Tibial nerve (tissue), 4 donors: ENCODE measurements at regions not wholly inside any gene's neighbourhood (a gene's known extent, or its start where the extent isn't known, plus 50 kb on each side); places are given as distances from the start of the nearest gene placed in this dataset.
A peak's percentile ranks its signal among the peaks of the same experiment; 100 is the strongest.

Experiments
- DNase-seq, 2 donors: peaks; one replicate each; pipeline ENCODE4 v3.0.0-alpha.2; 2019; ENCODE audit warnings: low spot score in 2 of 2
- H3K27ac ChIP-seq, 4 donors: fragments of 200-600 bp; sonication (generic) in 3 of 4; one replicate each; pipeline ENCODE4 v1.5.1; 2017 to 2019; ENCODE audit warnings: mild to moderate bottlenecking in 1 of 4
- H3K27me3 ChIP-seq, 2 donors: fragments of 200-600 bp; sonication (generic) in 1 of 2; one replicate each; pipeline versions ENCODE4 v1.5.1 to v1.6.0; 2017 to 2019
- H3K36me3 ChIP-seq, 3 donors: fragments of 200-600 bp; sonication (generic); one replicate each; pipeline ENCODE4 v1.5.1; 2018 to 2019
- H3K4me1 ChIP-seq, 4 donors: fragments of 200-600 bp; sonication (generic) in 3 of 4; one replicate each; pipeline ENCODE4 v1.5.1; 2017 to 2019
- H3K4me3 ChIP-seq, 4 donors: fragments of 200-600 bp; sonication (generic) in 3 of 4; one replicate each; pipeline ENCODE4 v1.5.1; 2017 to 2019; ENCODE audit warnings: mild to moderate bottlenecking in 1 of 4, moderate library complexity in 1 of 4
- H3K9me3 ChIP-seq, 4 donors: fragments of 200-600 bp; sonication (generic) in 3 of 4; one replicate each; pipeline ENCODE4 v1.5.1; 2017 to 2019
- EP300 ChIP-seq, 2 donors: sonication (generic); formaldehyde crosslinking; IDR thresholded peaks; one replicate each; pipeline ENCODE4 v1.6.1; 2017; ENCODE audit warnings: antibody characterized with exemption in 2 of 2, mild to moderate bottlenecking in 1 of 2
- POLR2A ChIP-seq, 2 donors: fragments of 450-650 bp; IDR thresholded peaks; one replicate each; pipeline ENCODE4 v1.6.1; 2017; ENCODE audit warnings: antibody characterized with exemption in 2 of 2, mild to moderate bottlenecking in 2 of 2, moderate library complexity in 2 of 2
- WGBS, 2 donors: methylation state at CpG; one replicate each; pipeline ENCODE4 v1.1.5; 2018; 5-methylcytosine and 5-hydroxymethylcytosine counted together
- TF ChIP-seq, protein P1 (sequence below), 5 experiments: fragments of 200-600 bp in 3 of 5; fragments of 450-650 bp in 2 of 5; sonication (generic) in 3 of 5; IDR thresholded peaks; one replicate each; pipeline ENCODE4 v1.5.1; 2016 to 2019; ENCODE audit warnings: antibody characterized with exemption in 5 of 5, mild to moderate bottlenecking in 3 of 5, moderate library complexity in 2 of 5

DNA sequence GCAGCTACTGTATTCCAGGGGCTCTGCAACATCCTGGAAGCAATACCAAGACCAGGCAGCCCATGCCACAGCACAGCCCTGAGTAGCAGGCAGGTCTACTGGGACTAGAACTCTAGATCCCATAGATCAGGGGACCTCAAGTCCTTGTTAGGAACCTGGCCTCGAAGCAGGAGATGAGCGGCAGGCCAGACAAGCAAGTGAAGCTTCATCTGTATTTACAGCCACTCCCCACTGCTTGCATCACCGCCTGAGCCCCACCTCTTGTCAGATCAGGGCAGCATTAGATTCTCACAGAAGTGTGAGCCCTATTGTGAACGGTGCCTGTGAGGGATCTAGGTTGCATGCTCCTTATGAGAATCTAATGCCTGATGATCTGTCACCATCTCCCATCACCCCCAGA is 295.7 kb upstream of the TNRC6C start:
- WGBS, 2 donors = 86 to 92% methylated on average over 4 of the region's 4 CpGs
- Histone ChIP-seq H3K36me3 (no peaks in the 10 kb centered on the region), H3K27ac (no peak overlapping the region), H3K4me3 (no peak overlapping the region), H3K4me1 (no peaks in the 10 kb centered on the region), H3K27me3 (no peaks in the 10 kb centered on the region), H3K9me3 (peaks cover 0 to 13% (median 0%) of the 10 kb centered on the region in 4 donors)
- DNase-seq = no peak
- TF ChIP-seq EP300 (IDR thresholded peaks at IDR 0.05) (no peak), POLR2A (IDR thresholded peaks at IDR 0.05) (no peak)
- TF ChIP-seq, protein P1, sequence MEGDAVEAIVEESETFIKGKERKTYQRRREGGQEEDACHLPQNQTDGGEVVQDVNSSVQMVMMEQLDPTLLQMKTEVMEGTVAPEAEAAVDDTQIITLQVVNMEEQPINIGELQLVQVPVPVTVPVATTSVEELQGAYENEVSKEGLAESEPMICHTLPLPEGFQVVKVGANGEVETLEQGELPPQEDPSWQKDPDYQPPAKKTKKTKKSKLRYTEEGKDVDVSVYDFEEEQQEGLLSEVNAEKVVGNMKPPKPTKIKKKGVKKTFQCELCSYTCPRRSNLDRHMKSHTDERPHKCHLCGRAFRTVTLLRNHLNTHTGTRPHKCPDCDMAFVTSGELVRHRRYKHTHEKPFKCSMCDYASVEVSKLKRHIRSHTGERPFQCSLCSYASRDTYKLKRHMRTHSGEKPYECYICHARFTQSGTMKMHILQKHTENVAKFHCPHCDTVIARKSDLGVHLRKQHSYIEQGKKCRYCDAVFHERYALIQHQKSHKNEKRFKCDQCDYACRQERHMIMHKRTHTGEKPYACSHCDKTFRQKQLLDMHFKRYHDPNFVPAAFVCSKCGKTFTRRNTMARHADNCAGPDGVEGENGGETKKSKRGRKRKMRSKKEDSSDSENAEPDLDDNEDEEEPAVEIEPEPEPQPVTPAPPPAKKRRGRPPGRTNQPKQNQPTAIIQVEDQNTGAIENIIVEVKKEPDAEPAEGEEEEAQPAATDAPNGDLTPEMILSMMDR (IDR thresholded peaks at IDR 0.05) = no peak

DNA sequence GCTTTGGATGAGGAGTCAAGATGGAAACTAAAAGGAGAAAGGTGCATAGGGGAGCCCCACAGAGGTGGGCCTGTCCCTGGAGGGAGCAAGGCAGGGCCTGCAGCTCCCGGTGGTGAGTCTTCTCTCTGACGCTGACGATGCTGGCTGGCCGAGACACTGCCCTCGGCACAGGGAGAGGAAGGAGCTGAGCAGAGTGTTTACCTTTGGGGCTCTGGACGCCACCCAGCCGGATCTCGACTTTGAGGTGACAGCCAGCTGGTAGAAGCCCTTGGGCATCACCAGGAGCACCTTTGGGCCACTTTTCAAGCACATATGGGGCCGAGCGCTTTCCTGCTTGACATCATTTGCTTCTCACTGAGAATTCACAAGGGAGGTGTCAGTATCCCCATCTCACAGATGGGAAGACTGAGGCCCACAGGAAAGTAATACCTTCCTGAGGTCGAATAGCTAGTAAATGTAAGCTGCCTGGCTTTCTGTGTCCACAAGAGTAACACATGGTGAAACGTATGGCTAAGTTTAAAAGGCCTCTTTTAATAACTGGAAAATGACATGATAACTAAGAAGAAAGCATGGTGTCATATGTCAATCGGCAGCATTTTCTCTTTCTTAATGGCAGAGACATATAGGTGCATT is 294.3 kb upstream of the TNRC6C start:
- H3K27me3 ChIP-seq = no peaks in the 10 kb centered on the region
- no peak for TF ChIP-seq POLR2A (IDR thresholded peaks at IDR 0.05)
- TF ChIP-seq, protein P1 (IDR thresholded peaks at IDR 0.05) = no peak
- TF ChIP-seq EP300 (IDR thresholded peaks at IDR 0.05) = no peak
- 88 to 90% methylated on average over 13 of the region's 13 CpGs for WGBS, 2 donors
- peaks cover 0 to 14% (median 4%) of the 10 kb centered on the region in 4 donors for H3K9me3 ChIP-seq
- H3K36me3 ChIP-seq = no peaks in the 10 kb centered on the region
- no peak for DNase-seq
- H3K4me3 ChIP-seq = no peak overlapping the region
- H3K27ac ChIP-seq = no peak overlapping the region
- H3K4me1 ChIP-seq = no peaks in the 10 kb centered on the region

DNA sequence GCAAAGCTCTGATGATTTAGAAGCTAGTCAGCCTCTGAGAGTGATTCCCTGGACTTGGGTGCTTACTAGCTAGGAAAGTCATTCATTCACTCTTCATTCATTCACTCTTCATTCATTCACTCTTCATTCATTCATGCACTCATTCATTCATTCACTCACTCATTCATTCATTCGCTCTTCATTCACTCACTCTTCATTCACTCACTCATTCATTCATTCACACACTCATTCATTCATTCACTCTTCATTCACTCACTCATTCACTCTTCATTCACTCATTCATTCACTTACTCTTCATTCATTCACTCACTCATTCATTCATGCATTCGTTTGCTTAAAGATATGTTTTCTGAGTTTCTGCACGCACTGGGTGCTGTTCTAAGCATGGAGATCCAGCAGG is 292.7 kb upstream of the TNRC6C start:
- Histone ChIP-seq H3K27ac (no peak overlapping the region), H3K4me1 (no peaks in the 10 kb centered on the region), H3K36me3 (no peaks in the 10 kb centered on the region), H3K9me3 (peaks cover 0 to 20% (median 4%) of the 10 kb centered on the region in 4 donors), H3K27me3 (no peaks in the 10 kb centered on the region), H3K4me3 (no peak overlapping the region)
- 81 to 87% methylated on average over 3 of the region's 3 CpGs for WGBS, 2 donors
- no peak for TF ChIP-seq POLR2A (IDR thresholded peaks at IDR 0.05)
- TF ChIP-seq EP300 (IDR thresholded peaks at IDR 0.05) = no peak
- TF ChIP-seq, protein P1 (IDR thresholded peaks at IDR 0.05) = no peak
- DNase-seq = no peak

DNA sequence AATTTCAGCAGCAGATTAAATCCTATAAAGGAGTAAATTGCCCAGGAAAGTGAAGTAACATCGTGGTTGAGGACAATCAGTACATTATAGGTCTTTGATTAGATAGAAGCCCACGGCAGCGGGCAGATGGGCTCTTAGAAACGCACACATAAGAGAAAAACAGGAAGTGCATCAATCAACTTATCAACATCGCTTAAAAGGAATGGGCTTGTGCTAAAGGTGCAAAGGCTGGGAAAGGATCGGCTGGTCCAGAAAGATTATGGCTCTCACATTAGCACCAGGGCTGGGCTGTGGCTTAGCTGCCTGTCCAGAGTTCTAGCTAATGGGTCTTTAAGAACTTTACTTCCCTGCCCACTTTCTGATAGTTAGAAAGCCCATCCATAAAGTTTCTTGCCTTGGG is 292.0 kb upstream of the TNRC6C start:
- WGBS, 2 donors = 43 to 48% methylated on average over 6 of the region's 6 CpGs
- H3K4me3 ChIP-seq = no peak overlapping the region
- no peak for DNase-seq
- no peak overlapping the region for H3K27ac ChIP-seq
- TF ChIP-seq, protein P1 (IDR thresholded peaks at IDR 0.05) = no peak
- TF ChIP-seq POLR2A (IDR thresholded peaks at IDR 0.05) (no peak), EP300 (IDR thresholded peaks at IDR 0.05) (no peak)
- H3K4me1 ChIP-seq = no peaks in the 10 kb centered on the region
- H3K36me3 ChIP-seq = no peaks in the 10 kb centered on the region
- H3K27me3 ChIP-seq = no peaks in the 10 kb centered on the region
- H3K9me3 ChIP-seq = peaks cover 0 to 20% (median 4%) of the 10 kb centered on the region in 4 donors

DNA sequence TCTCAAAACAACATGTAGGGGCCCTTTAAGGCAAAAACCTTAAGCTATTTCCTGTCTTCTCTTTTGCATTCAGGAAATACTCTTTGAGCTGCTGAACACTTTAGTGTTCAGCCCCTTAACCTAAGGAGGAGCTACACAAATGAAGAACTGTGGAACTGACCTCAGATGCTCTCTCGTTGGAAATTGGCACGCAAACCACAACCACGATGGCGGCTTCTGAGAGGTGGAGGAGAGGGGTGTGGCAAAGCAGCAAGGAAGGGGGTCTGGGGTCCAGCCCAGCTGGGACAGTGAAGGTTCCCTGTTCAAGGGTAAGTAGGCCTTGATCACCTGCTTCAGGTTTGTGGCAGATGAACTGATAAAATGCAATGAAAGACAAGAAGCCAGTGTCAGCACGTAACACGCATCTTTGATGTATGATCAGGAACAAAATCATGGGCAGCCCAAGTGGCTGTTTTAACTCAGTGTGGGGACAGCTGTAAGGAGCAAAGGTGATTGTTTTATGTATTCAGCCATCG is 291.6 kb upstream of the TNRC6C start:
- H3K36me3 ChIP-seq = no peaks in the 10 kb centered on the region
- H3K4me3 ChIP-seq = peak overlapping the region in 1 of 4 donors; percentile 17
- no peak overlapping the region for H3K27ac ChIP-seq
- peaks cover 0 to 20% (median 4%) of the 10 kb centered on the region in 4 donors for H3K9me3 ChIP-seq
- no peaks in the 10 kb centered on the region for H3K27me3 ChIP-seq
- TF ChIP-seq POLR2A (IDR thresholded peaks at IDR 0.05) (no peak), EP300 (IDR thresholded peaks at IDR 0.05) (no peak)
- TF ChIP-seq, protein P1 (IDR thresholded peaks at IDR 0.05) = no peak
- DNase-seq = no peak
- H3K4me1 ChIP-seq = no peaks in the 10 kb centered on the region
- 49 to 56% methylated on average over 7 of the region's 7 CpGs for WGBS, 2 donors
